NCI-H748 treated with DMSO at 0.1 percent for 48 hours (cell line): ENCODE measurements at regions not wholly inside any gene's neighbourhood (a gene's known extent, or its start where the extent isn't known, plus 50 kb on each side); places are given as distances from the start of the nearest gene placed in this dataset.

ENCODE experiments used
- DNase-seq: peaks from one replicate; lab custom pipeline; 2025; lab: John Stamatoyannopoulos, UW

GRCh38 chr9:85155352-85155751 lies 485.8 kb downstream of the NTRK2 start:
- DNase-seq, result no peak

GRCh38 chr9:85151741-85152140 lies 482.2 kb downstream of the NTRK2 start:
- DNase-seq, result no peak

GRCh38 chr9:85151162-85151561 lies 481.6 kb downstream of the NTRK2 start:
- no peak for DNase-seq

- DNase-seq, result no peak
These were observed 477.6 kb downstream of the NTRK2 start for GRCh38 chr9:85147046-85147640.

GRCh38 chr9:85142968-85143367 lies 473.4 kb downstream of the NTRK2 start:
- peak; percentile 56 for DNase-seq

GRCh38 chr9:85142496-85142911 lies 473.0 kb downstream of the NTRK2 start:
- no peak for DNase-seq

GRCh38 chr9:85137696-85138095 lies 468.2 kb downstream of the NTRK2 start:
- no peak for DNase-seq

- DNase-seq, result no peak
These were observed 467.5 kb downstream of the NTRK2 start for GRCh38 chr9:85136987-85137386.

GRCh38 chr9:85136507-85136906 lies 467.0 kb downstream of the NTRK2 start:
- DNase-seq, result no peak

GRCh38 chr9:85130764-85131163 lies 461.2 kb downstream of the NTRK2 start:
- DNase-seq, result no peak

GRCh38 chr9:85130260-85130659 lies 460.7 kb downstream of the NTRK2 start:
- DNase-seq, result no peak

GRCh38 chr9:85129514-85129913 lies 460.0 kb downstream of the NTRK2 start:
- no peak for DNase-seq

- DNase-seq, result no peak
These were observed 449.6 kb downstream of the NTRK2 start for GRCh38 chr9:85118990-85119755.

GRCh38 chr9:85117831-85118230 lies 448.3 kb downstream of the NTRK2 start:
- DNase-seq, result no peak

GRCh38 chr9:85115473-85115872 lies 445.9 kb downstream of the NTRK2 start:
- DNase-seq, result no peak

GRCh38 chr9:85114799-85115198 lies 445.3 kb downstream of the NTRK2 start:
- no peak for DNase-seq

GRCh38 chr9:85112933-85113418 lies 443.4 kb downstream of the NTRK2 start:
- DNase-seq, result no peak

GRCh38 chr9:85112391-85112790 lies 442.9 kb downstream of the NTRK2 start:
- no peak for DNase-seq

GRCh38 chr9:85108746-85109145 lies 439.2 kb downstream of the NTRK2 start:
- no peak for DNase-seq

GRCh38 chr9:85108229-85108628 lies 438.7 kb downstream of the NTRK2 start:
- no peak for DNase-seq

GRCh38 chr9:85089188-85089969 lies 419.9 kb downstream of the NTRK2 start:
- no peak for DNase-seq

GRCh38 chr9:85081963-85082362 lies 412.4 kb downstream of the NTRK2 start:
- DNase-seq, result no peak

- DNase-seq, result no peak
These were observed 409.8 kb downstream of the NTRK2 start for GRCh38 chr9:85079349-85079748.
